H1 (cell line): ENCODE measurements at regions not wholly inside any gene's neighbourhood (a gene's known extent, or its start where the extent isn't known, plus 50 kb on each side); places are given as distances from the start of the nearest gene placed in this dataset.

Experiments
- SP1 ChIP-seq: IDR thresholded peaks from 2 replicates; pipeline ENCODE4 v1.6.1; 2011; ENCODE audit warnings: low read depth, low read length
- TAF1 ChIP-seq: IDR thresholded peaks from 2 replicates; pipeline ENCODE4 v1.6.1; 2011; ENCODE audit warnings: mild to moderate bottlenecking, low read depth, low read length
- TF ChIP-seq, protein P1 (sequence below), 3 experiments: IDR thresholded peaks; 1 replicate in 2 of 3; 2 replicates in 1 of 3; pipeline versions ENCODE4 v1.5.1 to v1.6.1; 2011; ENCODE audit warnings: low read length in 3 of 3, mild to moderate bottlenecking in 3 of 3, inconsistent platforms in 2 of 3, low read depth in 1 of 3, moderate library complexity in 1 of 3; ENCODE audit not compliant: insufficient read depth in 1 of 3; ENCODE audit errors: control extremely low read depth in 1 of 3

DNA sequence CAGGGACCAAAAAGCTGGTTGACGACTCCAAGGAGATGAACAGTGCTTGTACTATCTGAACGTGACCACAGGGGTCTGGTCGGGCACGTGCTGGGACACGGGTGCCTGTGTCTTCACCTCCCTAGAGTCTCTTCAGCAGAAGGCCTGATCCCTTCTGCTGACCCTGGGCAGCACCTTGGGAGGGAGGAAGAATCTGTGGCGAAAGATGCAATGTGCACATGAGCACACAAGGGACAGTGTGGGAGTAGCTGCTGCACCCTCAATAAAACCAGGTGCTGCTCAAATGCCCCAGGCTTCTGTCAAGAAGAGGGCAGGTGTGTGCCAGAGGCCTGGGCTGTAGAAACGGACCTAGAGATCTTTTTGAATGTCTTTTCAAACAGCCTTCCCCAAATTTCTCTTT lies 130.6 kb upstream of the THBS2 start (continued):
- TF ChIP-seq TAF1 = no peak
- no peak for TF ChIP-seq SP1
- TF ChIP-seq, protein P1, sequence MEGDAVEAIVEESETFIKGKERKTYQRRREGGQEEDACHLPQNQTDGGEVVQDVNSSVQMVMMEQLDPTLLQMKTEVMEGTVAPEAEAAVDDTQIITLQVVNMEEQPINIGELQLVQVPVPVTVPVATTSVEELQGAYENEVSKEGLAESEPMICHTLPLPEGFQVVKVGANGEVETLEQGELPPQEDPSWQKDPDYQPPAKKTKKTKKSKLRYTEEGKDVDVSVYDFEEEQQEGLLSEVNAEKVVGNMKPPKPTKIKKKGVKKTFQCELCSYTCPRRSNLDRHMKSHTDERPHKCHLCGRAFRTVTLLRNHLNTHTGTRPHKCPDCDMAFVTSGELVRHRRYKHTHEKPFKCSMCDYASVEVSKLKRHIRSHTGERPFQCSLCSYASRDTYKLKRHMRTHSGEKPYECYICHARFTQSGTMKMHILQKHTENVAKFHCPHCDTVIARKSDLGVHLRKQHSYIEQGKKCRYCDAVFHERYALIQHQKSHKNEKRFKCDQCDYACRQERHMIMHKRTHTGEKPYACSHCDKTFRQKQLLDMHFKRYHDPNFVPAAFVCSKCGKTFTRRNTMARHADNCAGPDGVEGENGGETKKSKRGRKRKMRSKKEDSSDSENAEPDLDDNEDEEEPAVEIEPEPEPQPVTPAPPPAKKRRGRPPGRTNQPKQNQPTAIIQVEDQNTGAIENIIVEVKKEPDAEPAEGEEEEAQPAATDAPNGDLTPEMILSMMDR (IDR thresholded peaks at IDR 0.05; ENCODE audit: control extremely low read depth in 1 of 3, insufficient read depth in 1 of 3, low read depth in 1 of 3, low read length in 3 of 3) = no peak
